ENCODE measurements at regions not wholly inside any gene's neighbourhood (a gene's known extent, or its start where the extent isn't known, plus 50 kb on each side); places are given as distances from the start of the nearest gene placed in this dataset. TPM values are rescaled to one million over a fixed set of nuclear protein-coding genes. Genes with fewer than 3 reads are reported as not detected.

- DNase-seq (ENCODE audit: low read depth): no peak
Observed at GRCh38 chr9:93730648-93731047, 154.3 kb downstream of the PHF2 start.

- DNase-seq (ENCODE audit: low read depth): no peak
Observed at GRCh38 chr9:93730217-93730616, 153.8 kb downstream of the PHF2 start.

Small RNA genes in the stretch of these regions (small RNA-seq; reads per million reads assigned to genes)
- not detected for gene MIR4291

Measured in HT1080 (cell line).